Glutamatergic neuron (in vitro differentiated cells): ENCODE measurements at regions not wholly inside any gene's neighbourhood (a gene's known extent, or its start where the extent isn't known, plus 50 kb on each side); places are given as distances from the start of the nearest gene placed in this dataset.

Source experiments
- DNase-seq: peaks from one replicate; pipeline ENCODE4 v3.0.0; 2022
- H3K27ac Mint-ChIP-seq: one replicate; pipeline ENCODE4 v1.8.0; 2020; ENCODE audit warnings: mild to moderate bottlenecking, mixed read lengths, inconsistent platforms; ENCODE audit not compliant: unreplicated experiment
- H3K27me3 Mint-ChIP-seq: one replicate; pipeline ENCODE4 v1.8.0; 2020; ENCODE audit warnings: mild to moderate bottlenecking, moderate library complexity, mixed read lengths, inconsistent platforms; ENCODE audit not compliant: unreplicated experiment
- H3K36me3 Mint-ChIP-seq: one replicate; pipeline ENCODE4 v1.8.0; 2020; ENCODE audit warnings: mild to moderate bottlenecking, mixed read lengths, inconsistent platforms; ENCODE audit not compliant: unreplicated experiment
- H3K4me1 Mint-ChIP-seq: one replicate; pipeline ENCODE4 v1.8.0; 2020; ENCODE audit warnings: mild to moderate bottlenecking, low read depth, mixed read lengths, inconsistent platforms; ENCODE audit not compliant: unreplicated experiment
- H3K4me3 Mint-ChIP-seq: one replicate; pipeline ENCODE4 v1.8.0; 2020; ENCODE audit warnings: mild to moderate bottlenecking, mixed read lengths, inconsistent platforms; ENCODE audit not compliant: unreplicated experiment
- H3K9me3 Mint-ChIP-seq: one replicate; pipeline ENCODE4 v1.8.0; 2020; ENCODE audit warnings: mild to moderate bottlenecking, moderate library complexity, mixed read lengths, inconsistent platforms; ENCODE audit not compliant: unreplicated experiment
- TF ChIP-seq, protein P1 (sequence below): fragments of 200-600 bp; sonication (generic); IDR thresholded peaks from one replicate; pipeline ENCODE4 v1.5.0; 2021; ENCODE audit not compliant: partially characterized antibody, unreplicated experiment

DNA sequence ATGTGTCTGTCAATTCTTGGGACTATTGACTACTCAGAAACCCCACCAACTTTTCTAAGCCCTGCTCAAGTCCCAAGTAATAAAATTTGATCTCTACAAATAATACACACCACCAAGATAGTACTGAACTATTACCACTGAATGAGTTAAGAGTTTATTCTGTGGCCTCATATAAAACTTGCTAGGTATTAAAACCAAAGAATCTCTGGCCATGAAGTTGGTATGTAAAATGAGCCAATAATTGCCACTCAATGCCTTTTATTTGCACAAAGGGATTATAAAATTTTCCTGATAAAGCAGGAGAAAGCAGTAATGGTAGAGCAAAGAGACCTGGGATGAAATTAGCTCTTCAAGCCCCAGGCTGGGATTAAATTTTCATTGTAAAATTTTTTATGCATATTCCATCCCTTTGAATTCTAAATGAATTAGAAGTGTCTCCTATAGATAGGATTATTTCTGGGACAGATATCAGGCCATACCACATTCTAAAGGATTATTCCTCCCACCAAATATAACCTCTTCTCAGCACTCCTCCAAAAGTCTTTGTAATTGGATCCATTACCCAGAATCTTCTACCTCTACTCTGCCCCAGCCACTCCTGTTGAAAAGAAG is 450.5 kb upstream of the ACVR2A start:
- TF ChIP-seq, protein P1, sequence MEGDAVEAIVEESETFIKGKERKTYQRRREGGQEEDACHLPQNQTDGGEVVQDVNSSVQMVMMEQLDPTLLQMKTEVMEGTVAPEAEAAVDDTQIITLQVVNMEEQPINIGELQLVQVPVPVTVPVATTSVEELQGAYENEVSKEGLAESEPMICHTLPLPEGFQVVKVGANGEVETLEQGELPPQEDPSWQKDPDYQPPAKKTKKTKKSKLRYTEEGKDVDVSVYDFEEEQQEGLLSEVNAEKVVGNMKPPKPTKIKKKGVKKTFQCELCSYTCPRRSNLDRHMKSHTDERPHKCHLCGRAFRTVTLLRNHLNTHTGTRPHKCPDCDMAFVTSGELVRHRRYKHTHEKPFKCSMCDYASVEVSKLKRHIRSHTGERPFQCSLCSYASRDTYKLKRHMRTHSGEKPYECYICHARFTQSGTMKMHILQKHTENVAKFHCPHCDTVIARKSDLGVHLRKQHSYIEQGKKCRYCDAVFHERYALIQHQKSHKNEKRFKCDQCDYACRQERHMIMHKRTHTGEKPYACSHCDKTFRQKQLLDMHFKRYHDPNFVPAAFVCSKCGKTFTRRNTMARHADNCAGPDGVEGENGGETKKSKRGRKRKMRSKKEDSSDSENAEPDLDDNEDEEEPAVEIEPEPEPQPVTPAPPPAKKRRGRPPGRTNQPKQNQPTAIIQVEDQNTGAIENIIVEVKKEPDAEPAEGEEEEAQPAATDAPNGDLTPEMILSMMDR, result no peak
- Mint-ChIP-seq H3K4me1 (peaks cover 2% of the 10 kb centered on the region), H3K9me3 (no peaks in the 10 kb centered on the region), H3K36me3 (no peaks in the 10 kb centered on the region), H3K27me3 (no peaks in the 10 kb centered on the region), H3K27ac (no peak overlapping the region), H3K4me3 (no peak overlapping the region)
- no peak for DNase-seq

DNA sequence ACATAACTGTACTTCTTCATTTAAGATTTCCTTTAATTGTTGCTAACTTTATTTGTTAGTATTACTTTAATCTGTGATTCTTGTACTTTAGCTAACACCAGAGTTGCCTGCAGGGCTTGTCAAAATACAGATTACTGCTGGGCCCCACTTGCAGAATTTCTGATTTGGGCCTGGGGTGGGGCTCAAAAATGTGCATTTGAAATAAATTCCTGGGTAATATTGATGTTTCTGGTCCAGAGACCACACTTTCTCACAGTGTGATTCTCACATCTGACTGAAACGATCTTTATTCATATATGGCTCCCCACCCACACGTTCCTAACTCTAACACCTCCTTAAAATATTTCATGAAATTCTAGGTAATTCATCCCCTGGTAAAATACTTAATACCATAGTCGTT is 452.6 kb upstream of the ACVR2A start:
- Mint-ChIP-seq H3K36me3 (no peaks in the 10 kb centered on the region), H3K4me3 (no peak overlapping the region), H3K27me3 (no peaks in the 10 kb centered on the region), H3K9me3 (no peaks in the 10 kb centered on the region), H3K4me1 (peaks cover 2% of the 10 kb centered on the region), H3K27ac (no peak overlapping the region)
- TF ChIP-seq, protein P1, result no peak
- no peak for DNase-seq

GRCh38 chr2:147390475-147390874 is 454.4 kb upstream of the ACVR2A start:
- DNase-seq, result no peak
- Mint-ChIP-seq H3K27ac (no peak overlapping the region), H3K36me3 (no peaks in the 10 kb centered on the region), H3K9me3 (no peaks in the 10 kb centered on the region), H3K4me3 (no peak overlapping the region), H3K4me1 (peaks cover 2% of the 10 kb centered on the region), H3K27me3 (no peaks in the 10 kb centered on the region)
- TF ChIP-seq, protein P1, result no peak

DNA sequence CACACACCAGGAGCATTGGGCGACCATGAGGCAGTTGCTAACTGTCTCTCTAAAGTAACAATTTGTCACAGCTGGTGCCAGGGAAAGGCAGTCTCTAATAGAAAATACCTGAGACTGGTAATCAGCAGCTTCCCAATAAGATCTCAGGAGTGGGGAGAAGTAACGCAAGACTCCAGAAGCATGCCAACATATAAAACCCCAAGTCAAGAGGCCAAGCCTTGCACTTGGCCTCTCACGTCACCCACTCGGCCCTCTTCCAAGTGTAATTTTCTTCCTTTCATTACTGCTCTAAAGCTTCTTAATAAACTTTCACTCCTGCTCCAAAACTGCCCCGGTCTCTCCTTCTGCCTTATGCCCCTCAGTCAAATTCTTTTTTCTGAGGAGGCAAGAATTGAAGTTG is 455.6 kb upstream of the ACVR2A start:
- DNase-seq, result no peak
- TF ChIP-seq, protein P1, result no peak
- H3K9me3 Mint-ChIP-seq, result no peaks in the 10 kb centered on the region
- no peaks in the 10 kb centered on the region for H3K36me3 Mint-ChIP-seq
- H3K27me3 Mint-ChIP-seq, result no peaks in the 10 kb centered on the region
- H3K4me3 Mint-ChIP-seq, result no peak overlapping the region
- H3K27ac Mint-ChIP-seq, result no peak overlapping the region
- peaks cover 2% of the 10 kb centered on the region for H3K4me1 Mint-ChIP-seq

DNA sequence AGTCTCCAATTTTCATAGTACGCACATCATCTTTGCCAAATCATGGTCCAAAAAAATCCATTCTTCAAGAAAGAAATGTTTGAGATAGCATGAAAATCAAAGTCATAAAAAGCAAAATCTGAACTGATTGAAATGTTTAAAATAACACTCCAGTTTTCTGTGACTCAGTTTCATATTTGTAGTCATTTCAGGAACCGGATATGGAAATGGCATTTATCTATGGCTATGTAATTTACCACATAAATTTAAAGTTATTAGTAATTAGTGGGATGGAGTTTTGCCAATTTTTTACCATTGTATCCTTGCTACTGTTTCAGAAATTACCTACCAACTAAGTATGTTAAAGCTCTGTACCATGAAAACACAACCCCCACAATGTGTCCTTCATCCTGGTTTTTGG is 456.6 kb upstream of the ACVR2A start:
- Mint-ChIP-seq H3K9me3 (no peaks in the 10 kb centered on the region), H3K27ac (no peak overlapping the region), H3K27me3 (no peaks in the 10 kb centered on the region), H3K4me1 (peaks cover 2% of the 10 kb centered on the region), H3K36me3 (no peaks in the 10 kb centered on the region), H3K4me3 (no peak overlapping the region)
- TF ChIP-seq, protein P1, result no peak
- DNase-seq, result no peak
